B cell (primary cell): ENCODE measurements at regions not wholly inside any gene's neighbourhood (a gene's known extent, or its start where the extent isn't known, plus 50 kb on each side); places are given as distances from the start of the nearest gene placed in this dataset.
A peak's percentile ranks its signal among the peaks of the same experiment; 100 is the strongest.

Experiments used
- ATAC-seq: fragments of 200-7000 bp; cut with Tn5 transposase; one replicate; pipeline ENCODE4 v1.10.0; 2021; ENCODE audit warnings: low read depth, mild to moderate bottlenecking, moderate number of reproducible peaks, moderate library complexity
- CTCF ChIA-PET: fragments of 350-600 bp; sonication (Branson Sonifier 250); formaldehyde crosslinking; loops from one replicate; lab custom pipeline; 2021; ENCODE audit warnings: antibody characterized with exemption, inconsistent platforms; lab: Charles Lee
- POLR2A ChIA-PET: fragments of 350-600 bp; sonication (Branson Sonifier 250); formaldehyde crosslinking; loops from one replicate; lab custom pipeline; 2021; ENCODE audit warnings: antibody characterized with exemption; lab: Charles Lee
- DNase-seq: peaks from one replicate; pipeline ENCODE4 v3.0.0; 2013
- H2AFZ ChIP-seq: 2 replicates; pipeline ENCODE4 v1.6.1; 2012; ENCODE audit warnings: mild to moderate bottlenecking, low read depth, low read length; ENCODE audit not compliant: insufficient read depth, poor library complexity, severe bottlenecking
- H3K27ac ChIP-seq, 2 donors: 1 replicate in 1 of 2; 2 replicates in 1 of 2; pipeline ENCODE4 v1.5.1; 2012 to 2013; ENCODE audit warnings: low read length in 2 of 2, mild to moderate bottlenecking in 2 of 2, moderate library complexity in 1 of 2
- H3K27me3 ChIP-seq, 4 experiments: fragments of 200-600 bp in 1 of 4; sonication (generic) in 1 of 4; replicated peaks in 1 of 4; 1 replicate in 2 of 4; 2 replicates in 2 of 4; pipeline versions ENCODE4 v1.6.1 to v1.7.0; 2013 to 2016; ENCODE audit warnings: low read length in 3 of 4, mild to moderate bottlenecking in 2 of 4, mixed read lengths in 1 of 4, moderate library complexity in 1 of 4; ENCODE audit not compliant: insufficient read depth in 4 of 4, control insufficient read depth in 3 of 4; ENCODE audit errors: control extremely low read depth in 1 of 4
- H3K36me3 ChIP-seq, 2 experiments: replicated peaks in 1 of 2; 1 replicate in 1 of 2; 2 replicates in 1 of 2; pipeline versions ENCODE4 v1.6.1 to v1.7.1; 2013; ENCODE audit warnings: low read length in 1 of 2; ENCODE audit not compliant: insufficient read depth in 2 of 2, control insufficient read depth in 1 of 2; ENCODE audit errors: control extremely low read depth in 1 of 2, extremely low read depth in 1 of 2
- H3K4me1 ChIP-seq, 2 donors: fragments of 200-600 bp in 1 of 2; sonication (generic) in 1 of 2; 1 replicate in 1 of 2; 2 replicates in 1 of 2; pipeline versions ENCODE4 v1.5.1 to v1.6.1; 2013 to 2017; ENCODE audit warnings: low read length in 2 of 2; ENCODE audit not compliant: control insufficient read depth in 2 of 2, insufficient read depth in 2 of 2
- H3K4me2 ChIP-seq: replicated peaks from 2 replicates; pipeline ENCODE3; 2012; ENCODE audit warnings: mild to moderate bottlenecking, low read depth, low read length; ENCODE audit not compliant: poor library complexity, severe bottlenecking
- H3K4me3 ChIP-seq, 5 experiments: fragments of 200-600 bp in 1 of 5; sonication (generic) in 1 of 5; 1 replicate in 3 of 5; 2 replicates in 2 of 5; pipeline versions ENCODE4 v1.5.1 to v1.7.0; 2011 to 2016; ENCODE audit warnings: low read length in 4 of 5, mild to moderate bottlenecking in 4 of 5, low read depth in 2 of 5, control low read depth in 1 of 5, moderate library complexity in 1 of 5; ENCODE audit not compliant: insufficient read depth in 1 of 5; ENCODE audit errors: control extremely low read depth in 1 of 5, extremely low read depth in 1 of 5
- H3K79me2 ChIP-seq: fragments of 200-600 bp; sonication (generic); one replicate; pipeline ENCODE4 v1.6.0; 2016; ENCODE audit warnings: low read length; ENCODE audit not compliant: control insufficient read depth, insufficient read depth
- H3K9ac ChIP-seq: fragments of 200-600 bp; sonication (generic); 2 replicates; pipeline ENCODE4 v1.6.1; 2017; ENCODE audit warnings: mild to moderate bottlenecking, low read length, moderate library complexity
- H3K9me3 ChIP-seq, 3 donors: one replicate each; pipeline versions ENCODE4 v1.6.1 to v1.7.1; 2013; ENCODE audit warnings: low read length in 2 of 3; ENCODE audit not compliant: control insufficient read depth in 2 of 3, insufficient read depth in 1 of 3; ENCODE audit errors: control extremely low read depth in 1 of 3
- H4K20me1 ChIP-seq: 2 replicates; pipeline ENCODE4 v1.6.0; 2012; ENCODE audit warnings: mild to moderate bottlenecking, low read length; ENCODE audit not compliant: insufficient read depth, control insufficient read depth, poor library complexity, severe bottlenecking
- H3K27ac Mint-ChIP-seq: one replicate; pipeline ENCODE4 v1.8.0; 2021; ENCODE audit warnings: mixed read lengths
- H3K27me3 Mint-ChIP-seq: one replicate; pipeline ENCODE4 v1.8.0; 2021; ENCODE audit warnings: mixed read lengths
- H3K4me1 Mint-ChIP-seq: one replicate; pipeline ENCODE4 v1.8.0; 2021; ENCODE audit warnings: mixed read lengths
- H3K4me3 Mint-ChIP-seq: one replicate; pipeline ENCODE4 v1.8.0; 2021; ENCODE audit warnings: mixed read lengths
- H3K9me3 Mint-ChIP-seq: one replicate; pipeline ENCODE4 v1.8.0; 2022; ENCODE audit warnings: mixed read lengths; ENCODE audit not compliant: insufficient read depth
- EZH2 ChIP-seq: IDR thresholded peaks from 2 replicates; pipeline ENCODE4 v1.6.1; 2012; ENCODE audit warnings: borderline replicate concordance, low read depth, mild to moderate bottlenecking, moderate library complexity, low read length; ENCODE audit not compliant: insufficient read depth, poor library complexity, severe bottlenecking
- whole genome bisulfite sequencing: methylation state at CpG from one replicate; pipeline ENCODE4 v1.1.5; 2013; ENCODE audit warnings: missing lambda C conversion rate; ENCODE audit not compliant: insufficient coverage; 5-methylcytosine and 5-hydroxymethylcytosine counted together
- intact Hi-C: fragments of 100-400 bp; cut with micrococcal nuclease; formaldehyde crosslinking; loops from one replicate; pipeline ENCODE4 v1.10.0; 2022
- TF ChIP-seq, protein P1 (sequence below): fragments of 200-600 bp; IDR thresholded peaks from one replicate; pipeline ENCODE4 v1.8.0; 2022; ENCODE audit warnings: antibody characterized with exemption, mild to moderate bottlenecking

DNA sequence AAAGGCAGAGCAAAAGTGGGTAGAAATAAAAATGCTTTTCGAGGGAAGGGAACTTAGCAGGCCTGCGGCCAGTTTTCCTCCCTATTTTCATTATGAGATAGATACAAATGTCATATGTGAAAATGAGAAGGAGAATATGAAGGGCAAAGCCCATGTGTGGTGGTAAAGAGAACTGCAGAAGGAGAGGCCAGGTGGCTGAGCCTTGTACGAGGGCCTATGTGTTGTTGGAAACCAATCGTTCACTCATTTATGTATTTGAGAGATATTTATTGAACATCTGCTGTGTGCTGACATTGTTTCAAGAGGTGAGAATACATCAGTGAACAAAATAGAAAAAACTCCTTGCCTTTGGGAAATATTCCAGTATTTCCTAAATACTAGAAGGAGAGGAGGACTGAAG lies 147.7 kb downstream of the SH3BGRL2 start:
- intact Hi-C loops, result loop anchor here (1.0 to 5.0 kb wide), 9 partner anchors 35 to 1974 kb away; partner anchors contain the start of genes BCKDHB, HMGN3, IRAK1BP1 and LCA5
- Mint-ChIP-seq H3K27me3 (peaks cover 1% of the 10 kb centered on the region), H3K27ac (no peak overlapping the region), H3K4me1 (peaks cover 9% of the 10 kb centered on the region), H3K9me3 (no peaks in the 10 kb centered on the region), H3K4me3 (no peak overlapping the region)
- Histone ChIP-seq H4K20me1 (no peaks in the 10 kb centered on the region), H3K9me3 (no peaks in the 10 kb centered on the region), H2AFZ (peak overlapping the region; percentile 67), H3K36me3 (no peaks in the 10 kb centered on the region), H3K4me1 (peaks cover 7 to 11% of the 10 kb centered on the region in 2 donors), H3K27ac (no peak overlapping the region), H3K27me3 (no peaks in the 10 kb centered on the region), H3K4me2 (no peak overlapping the region), H3K9ac (no peak overlapping the region), H3K4me3 (no peak overlapping the region), H3K79me2 (no peaks in the 10 kb centered on the region)
- ChIA-PET POLR2A (no interaction called here), CTCF (interaction anchor here (0.6 to 2.0 kb wide), 7 partner anchors 9 to 327 kb away, joined by 3 to 8 read pairs (median 4); partner anchors contain the start of gene BCKDHB)
- 80% methylated on average over 2 of the region's 4 CpGs for WGBS
- DNase-seq (no peak), ATAC-seq (no peak)
- TF ChIP-seq, protein P1, sequence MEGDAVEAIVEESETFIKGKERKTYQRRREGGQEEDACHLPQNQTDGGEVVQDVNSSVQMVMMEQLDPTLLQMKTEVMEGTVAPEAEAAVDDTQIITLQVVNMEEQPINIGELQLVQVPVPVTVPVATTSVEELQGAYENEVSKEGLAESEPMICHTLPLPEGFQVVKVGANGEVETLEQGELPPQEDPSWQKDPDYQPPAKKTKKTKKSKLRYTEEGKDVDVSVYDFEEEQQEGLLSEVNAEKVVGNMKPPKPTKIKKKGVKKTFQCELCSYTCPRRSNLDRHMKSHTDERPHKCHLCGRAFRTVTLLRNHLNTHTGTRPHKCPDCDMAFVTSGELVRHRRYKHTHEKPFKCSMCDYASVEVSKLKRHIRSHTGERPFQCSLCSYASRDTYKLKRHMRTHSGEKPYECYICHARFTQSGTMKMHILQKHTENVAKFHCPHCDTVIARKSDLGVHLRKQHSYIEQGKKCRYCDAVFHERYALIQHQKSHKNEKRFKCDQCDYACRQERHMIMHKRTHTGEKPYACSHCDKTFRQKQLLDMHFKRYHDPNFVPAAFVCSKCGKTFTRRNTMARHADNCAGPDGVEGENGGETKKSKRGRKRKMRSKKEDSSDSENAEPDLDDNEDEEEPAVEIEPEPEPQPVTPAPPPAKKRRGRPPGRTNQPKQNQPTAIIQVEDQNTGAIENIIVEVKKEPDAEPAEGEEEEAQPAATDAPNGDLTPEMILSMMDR, result no peak
- no peak for TF ChIP-seq EZH2

DNA sequence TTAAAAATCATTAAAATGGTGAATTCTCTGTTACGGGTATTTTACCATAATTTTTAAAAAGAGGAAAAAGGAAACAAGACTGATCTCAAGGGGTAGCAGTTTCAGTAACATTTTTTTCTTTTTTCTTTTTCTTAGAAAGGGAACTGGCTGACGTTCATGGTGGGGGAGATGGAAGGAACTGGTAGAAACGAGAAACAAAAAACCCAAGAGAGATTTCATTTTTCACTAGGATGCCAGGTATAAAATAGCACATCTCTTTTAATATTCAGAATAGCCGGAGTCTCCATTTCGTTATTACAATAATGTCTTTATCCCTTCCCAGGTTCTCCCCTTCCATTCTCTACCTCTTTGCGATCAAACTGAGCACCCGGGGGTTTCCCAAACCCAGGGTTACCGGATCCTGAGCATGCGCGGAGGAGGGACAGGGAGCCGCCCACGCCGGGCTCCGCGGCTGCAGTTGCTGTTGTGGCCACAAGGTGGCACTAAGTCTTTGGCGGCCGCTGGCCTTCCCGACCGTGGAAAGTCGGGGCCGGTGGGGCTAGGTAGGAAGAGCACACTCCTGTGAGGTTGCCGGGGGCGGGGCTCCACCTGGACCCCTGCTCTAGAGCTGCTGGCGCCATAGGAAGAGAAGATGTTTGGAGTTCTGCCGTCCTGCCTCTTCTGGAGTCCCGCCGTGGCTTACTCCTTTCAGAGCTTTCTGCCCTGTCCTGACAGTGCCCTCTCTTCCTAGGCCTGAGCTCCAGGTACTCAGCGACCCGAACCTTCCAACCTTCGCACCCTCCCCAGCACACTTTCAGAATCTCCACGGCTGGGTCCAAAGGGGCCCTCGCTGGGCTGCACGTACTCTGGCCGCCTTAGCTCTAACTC lies 146.8 kb downstream of the SH3BGRL2 start:
- H3K27ac ChIP-seq, result peak overlapping the region in 1 of 2 donors; percentile 76
- no peaks in the 10 kb centered on the region for H3K9me3 Mint-ChIP-seq
- peak overlapping the region; percentile 11 to 78 (median 55) for H3K4me3 ChIP-seq
- peak; percentile 96 for ATAC-seq
- intact Hi-C loops, result loop anchor here (1.0 to 5.0 kb wide), 10 partner anchors 36 to 1975 kb away; partner anchors contain the start of genes BCKDHB, HMGN3, IRAK1BP1 and LCA5
- peak overlapping the region; percentile 56 for H3K27ac Mint-ChIP-seq
- H3K27me3 ChIP-seq, result no peaks in the 10 kb centered on the region
- POLR2A ChIA-PET, result no interaction called here
- H3K4me2 ChIP-seq, result peak overlapping the region; percentile 83
- H3K9me3 ChIP-seq, result no peaks in the 10 kb centered on the region
- H3K4me1 Mint-ChIP-seq, result peaks cover 9% of the 10 kb centered on the region
- H3K27me3 Mint-ChIP-seq, result no peaks in the 10 kb centered on the region
- DNase-seq, result peak; percentile 89
- WGBS, result 26% methylated on average over 31 of the region's 34 CpGs
- no peaks in the 10 kb centered on the region for H3K79me2 ChIP-seq
- H2AFZ ChIP-seq, result peak overlapping the region; percentile 67
- H3K4me1 ChIP-seq, result peaks cover 7 to 11% of the 10 kb centered on the region in 2 donors
- TF ChIP-seq, protein P1, result peak; percentile 91
- no peak for TF ChIP-seq EZH2
- no peaks in the 10 kb centered on the region for H3K36me3 ChIP-seq
- peak overlapping the region; percentile 81 for H3K4me3 Mint-ChIP-seq
- H3K9ac ChIP-seq, result peak overlapping the region; percentile 71
- CTCF ChIA-PET, result interaction anchor here (0.6 to 2.0 kb wide), 7 partner anchors 10 to 328 kb away, joined by 3 to 8 read pairs (median 4); partner anchors contain the start of gene BCKDHB
- H4K20me1 ChIP-seq, result no peaks in the 10 kb centered on the region
